Fibroblast of skin of scalp (primary cell): ENCODE measurements at regions not wholly inside any gene's neighbourhood (a gene's known extent, or its start where the extent isn't known, plus 50 kb on each side); places are given as distances from the start of the nearest gene placed in this dataset.
"Not testable (repeated sequence)": the region's sequence is repeated elsewhere in the genome, so short reads cannot be mapped to it uniquely, and the experiment has no call there.

Experiments
- DNase-seq: peaks from one replicate; pipeline ENCODE4 v3.0.0-alpha.2; 2013

- DNase-seq: no peak
Measured at GRCh38 chr5:113721171-113721570, 207.7 kb downstream of the YTHDC2 start.

GRCh38 chr5:113723021-113723420, 209.5 kb downstream of the YTHDC2 start:
- no peak for DNase-seq

GRCh38 chr5:113735751-113736150, 222.3 kb downstream of the YTHDC2 start:
- peak; percentile 1 for DNase-seq

GRCh38 chr5:113742176-113742575, 228.7 kb downstream of the YTHDC2 start:
- DNase-seq: no peak

GRCh38 chr5:113742639-113743038, 229.1 kb downstream of the YTHDC2 start:
- DNase-seq: no peak

- DNase-seq: no peak
Measured at GRCh38 chr5:113748403-113748802, 234.9 kb downstream of the YTHDC2 start.

- DNase-seq: no peak
Measured at GRCh38 chr5:113749334-113749733, 235.8 kb downstream of the YTHDC2 start.

GRCh38 chr5:113753182-113753581, 239.7 kb downstream of the YTHDC2 start:
- DNase-seq: not testable (repeated sequence)

- DNase-seq: no peak
Measured at GRCh38 chr5:113755516-113755915, 242.0 kb downstream of the YTHDC2 start.

- no peak for DNase-seq
Measured at GRCh38 chr5:113757508-113757907, 244.0 kb downstream of the YTHDC2 start.

GRCh38 chr5:113759505-113759904, 246.0 kb downstream of the YTHDC2 start:
- no peak for DNase-seq

- DNase-seq: peak; percentile 20
Measured at GRCh38 chr5:113760486-113760885, 247.0 kb downstream of the YTHDC2 start.

GRCh38 chr5:113761594-113761993, 248.1 kb downstream of the YTHDC2 start:
- no peak for DNase-seq

GRCh38 chr5:113764382-113764781, 250.9 kb downstream of the YTHDC2 start:
- no peak for DNase-seq

GRCh38 chr5:113766827-113767226, 253.3 kb downstream of the YTHDC2 start:
- DNase-seq: not testable (repeated sequence)

- DNase-seq: no peak
Measured at GRCh38 chr5:113770648-113771047, 257.2 kb downstream of the YTHDC2 start.

GRCh38 chr5:113771483-113771882, 258.0 kb downstream of the YTHDC2 start:
- DNase-seq: no peak

- no peak for DNase-seq
Measured at GRCh38 chr5:113776168-113776567, 262.7 kb downstream of the YTHDC2 start.

- DNase-seq: peak; percentile 5
Measured at GRCh38 chr5:113776832-113777525, 263.5 kb downstream of the YTHDC2 start.

GRCh38 chr5:113778147-113778546, 264.7 kb downstream of the YTHDC2 start:
- no peak for DNase-seq

GRCh38 chr5:113788141-113788655, 274.7 kb downstream of the YTHDC2 start:
- no peak for DNase-seq

- DNase-seq: no peak
Measured at GRCh38 chr5:113789769-113790168, 276.3 kb downstream of the YTHDC2 start.

GRCh38 chr5:113792806-113793205, 279.3 kb downstream of the YTHDC2 start:
- DNase-seq: no peak

GRCh38 chr5:113794981-113795380, 281.5 kb downstream of the YTHDC2 start:
- no peak for DNase-seq

GRCh38 chr5:113800686-113801085, 287.2 kb downstream of the YTHDC2 start:
- DNase-seq: no peak
